Keratinocyte (primary cell): ENCODE measurements at regions not wholly inside any gene's neighbourhood (a gene's known extent, or its start where the extent isn't known, plus 50 kb on each side); places are given as distances from the start of the nearest gene placed in this dataset.

Experiments used
- EZH2 ChIP-seq: IDR thresholded peaks from one replicate; pipeline ENCODE4 v1.6.1; 2012; ENCODE audit warnings: inconsistent platforms, mild to moderate bottlenecking, low read length, moderate library complexity
- TF ChIP-seq, protein P1 (sequence below), 3 experiments: IDR thresholded peaks in 1 of 3; conservative IDR thresholded peaks in 1 of 3; optimal IDR thresholded peaks in 1 of 3; 2 replicates in 2 of 3; 3 replicates in 1 of 3; pipeline versions ENCODE3 to v1.5.1; 2011; ENCODE audit warnings: low read length in 3 of 3, mild to moderate bottlenecking in 3 of 3, moderate library complexity in 2 of 3, control low read depth in 1 of 3, inconsistent platforms in 1 of 3; ENCODE audit not compliant: insufficient read depth in 2 of 3; ENCODE audit errors: extremely low read depth in 1 of 3

DNA sequence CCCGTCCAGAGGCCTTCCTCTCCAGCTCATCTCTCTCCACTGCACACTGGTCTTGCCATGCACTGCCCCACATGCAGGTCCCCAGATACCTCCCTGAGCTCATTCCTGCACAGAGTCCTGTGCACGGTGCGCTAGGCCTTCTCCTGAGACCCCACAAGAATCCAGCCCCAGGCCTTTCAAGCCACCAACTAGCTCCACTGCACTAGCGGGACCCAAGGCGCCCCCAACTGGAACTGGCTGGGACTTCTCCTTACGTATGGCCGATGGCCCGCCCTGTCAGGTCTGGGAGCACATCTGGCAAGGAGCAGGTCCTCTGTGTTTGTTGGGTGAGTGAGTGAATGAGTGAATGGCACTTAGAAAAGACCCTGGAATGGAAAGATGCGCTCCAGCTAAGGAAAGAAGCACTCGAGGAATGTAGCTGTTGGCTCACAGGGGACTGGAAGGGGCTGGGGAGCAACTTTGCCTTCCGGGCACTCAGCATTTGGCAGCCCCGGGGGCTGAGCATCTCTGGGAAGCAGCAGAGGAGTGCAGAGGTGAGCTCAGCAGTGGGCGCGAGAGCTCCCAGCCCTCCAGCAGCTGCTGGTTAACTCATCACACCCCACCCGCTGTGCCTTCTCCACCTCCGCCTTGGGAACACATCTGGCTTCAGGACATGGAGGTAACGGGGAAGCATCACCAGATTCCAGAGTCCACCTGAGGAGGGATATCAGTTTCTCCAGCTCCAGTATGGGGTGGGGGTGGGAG, 223.1 kb downstream of the GLI2 start:
- TF ChIP-seq, protein P1, sequence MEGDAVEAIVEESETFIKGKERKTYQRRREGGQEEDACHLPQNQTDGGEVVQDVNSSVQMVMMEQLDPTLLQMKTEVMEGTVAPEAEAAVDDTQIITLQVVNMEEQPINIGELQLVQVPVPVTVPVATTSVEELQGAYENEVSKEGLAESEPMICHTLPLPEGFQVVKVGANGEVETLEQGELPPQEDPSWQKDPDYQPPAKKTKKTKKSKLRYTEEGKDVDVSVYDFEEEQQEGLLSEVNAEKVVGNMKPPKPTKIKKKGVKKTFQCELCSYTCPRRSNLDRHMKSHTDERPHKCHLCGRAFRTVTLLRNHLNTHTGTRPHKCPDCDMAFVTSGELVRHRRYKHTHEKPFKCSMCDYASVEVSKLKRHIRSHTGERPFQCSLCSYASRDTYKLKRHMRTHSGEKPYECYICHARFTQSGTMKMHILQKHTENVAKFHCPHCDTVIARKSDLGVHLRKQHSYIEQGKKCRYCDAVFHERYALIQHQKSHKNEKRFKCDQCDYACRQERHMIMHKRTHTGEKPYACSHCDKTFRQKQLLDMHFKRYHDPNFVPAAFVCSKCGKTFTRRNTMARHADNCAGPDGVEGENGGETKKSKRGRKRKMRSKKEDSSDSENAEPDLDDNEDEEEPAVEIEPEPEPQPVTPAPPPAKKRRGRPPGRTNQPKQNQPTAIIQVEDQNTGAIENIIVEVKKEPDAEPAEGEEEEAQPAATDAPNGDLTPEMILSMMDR (optimal IDR thresholded peaks at IDR 0.05 in 1 of 3, IDR thresholded peaks at IDR 0.05 in 1 of 3, conservative IDR thresholded peaks at IDR 0.05 in 1 of 3; ENCODE audit: extremely low read depth in 1 of 3, insufficient read depth in 2 of 3, low read length in 3 of 3): peak; percentile 27 to 51 (median 30)
- TF ChIP-seq EZH2: no peak
